CD4-positive, alpha-beta T cell (primary cell): ENCODE measurements at regions not wholly inside any gene's neighbourhood (a gene's known extent, or its start where the extent isn't known, plus 50 kb on each side); places are given as distances from the start of the nearest gene placed in this dataset.

Experiments used
- ATAC-seq: fragments of 200-7000 bp; cut with Tn5 transposase; one replicate; pipeline ENCODE4 v1.10.0; 2022; ENCODE audit warnings: mild to moderate bottlenecking; ENCODE audit not compliant: poor library complexity
- CTCF ChIA-PET: fragments of 350-600 bp; sonication (Branson Sonifier 250); formaldehyde crosslinking; loops from one replicate; lab custom pipeline; 2021; ENCODE audit warnings: antibody characterized with exemption, inconsistent platforms; lab: Charles Lee
- POLR2A ChIA-PET: fragments of 350-600 bp; sonication (Branson Sonifier 250); formaldehyde crosslinking; loops from one replicate; lab custom pipeline; 2021; ENCODE audit warnings: antibody characterized with exemption, inconsistent platforms; lab: Charles Lee
- DNase-seq, 14 experiments: peaks; one replicate each; pipeline ENCODE4 v3.0.0-alpha.2; 2013 to 2020; ENCODE audit warnings: mixed read lengths in 2 of 14
- H3K27ac ChIP-seq, 2 donors: one replicate each; pipeline versions ENCODE4 v1.5.1 to v1.7.0; 2013; ENCODE audit warnings: low read length in 2 of 2, low read depth in 1 of 2, mild to moderate bottlenecking in 1 of 2
- H3K27me3 ChIP-seq, 2 experiments: 1 replicate in 1 of 2; 2 replicates in 1 of 2; pipeline versions ENCODE4 v1.6.1 to v1.7.0; 2013; ENCODE audit warnings: low read length in 2 of 2, control low read depth in 1 of 2, mild to moderate bottlenecking in 1 of 2, moderate library complexity in 1 of 2; ENCODE audit not compliant: insufficient read depth in 2 of 2, control insufficient read depth in 1 of 2
- H3K36me3 ChIP-seq: one replicate; pipeline ENCODE4 v1.6.1; 2013; ENCODE audit warnings: low read length, control low read depth; ENCODE audit not compliant: insufficient read depth
- H3K4me1 ChIP-seq: one replicate; pipeline ENCODE4 v1.6.1; 2013; ENCODE audit warnings: low read length, control low read depth; ENCODE audit not compliant: insufficient read depth
- H3K4me3 ChIP-seq: one replicate; pipeline ENCODE4 v1.5.1; 2013; ENCODE audit warnings: mild to moderate bottlenecking, low read length, moderate library complexity
- H3K9me3 ChIP-seq, 2 experiments: 1 replicate in 1 of 2; 2 replicates in 1 of 2; pipeline versions ENCODE4 v1.6.1 to v1.7.0; 2013; ENCODE audit warnings: low read length in 2 of 2, mild to moderate bottlenecking in 2 of 2, control low read depth in 1 of 2, moderate library complexity in 1 of 2; ENCODE audit not compliant: control insufficient read depth in 1 of 2, insufficient read depth in 1 of 2
- H3K27ac Mint-ChIP-seq: one replicate; pipeline ENCODE4 v1.8.0; 2020; ENCODE audit warnings: mixed read lengths
- H3K27me3 Mint-ChIP-seq: one replicate; pipeline ENCODE4 v1.8.0; 2021; ENCODE audit warnings: mixed read lengths
- H3K36me3 Mint-ChIP-seq: one replicate; pipeline ENCODE4 v1.8.0; 2021; ENCODE audit warnings: low read depth, mixed read lengths
- H3K4me1 Mint-ChIP-seq: one replicate; pipeline ENCODE4 v1.8.0; 2021; ENCODE audit warnings: low read depth, mixed read lengths
- H3K4me3 Mint-ChIP-seq: one replicate; pipeline ENCODE4 v1.8.0; 2020; ENCODE audit warnings: mild to moderate bottlenecking, mixed read lengths
- H3K9me3 Mint-ChIP-seq: one replicate; pipeline ENCODE4 v1.8.0; 2020; ENCODE audit warnings: mixed read lengths
- intact Hi-C, 2 experiments: fragments of 100-400 bp; cut with DNase I in 1 of 2; cut with micrococcal nuclease in 1 of 2; formaldehyde crosslinking; loops; one replicate each; pipeline versions ENCODE4 v1.15.1 to v1.9.0; 2023 to 2025; cut with DNase I, micrococcal nuclease
- TF ChIP-seq, protein P1 (sequence below): fragments of 200-600 bp; IDR thresholded peaks from one replicate; pipeline ENCODE4 v1.8.0; 2022; ENCODE audit warnings: antibody characterized with exemption, mild to moderate bottlenecking

DNA sequence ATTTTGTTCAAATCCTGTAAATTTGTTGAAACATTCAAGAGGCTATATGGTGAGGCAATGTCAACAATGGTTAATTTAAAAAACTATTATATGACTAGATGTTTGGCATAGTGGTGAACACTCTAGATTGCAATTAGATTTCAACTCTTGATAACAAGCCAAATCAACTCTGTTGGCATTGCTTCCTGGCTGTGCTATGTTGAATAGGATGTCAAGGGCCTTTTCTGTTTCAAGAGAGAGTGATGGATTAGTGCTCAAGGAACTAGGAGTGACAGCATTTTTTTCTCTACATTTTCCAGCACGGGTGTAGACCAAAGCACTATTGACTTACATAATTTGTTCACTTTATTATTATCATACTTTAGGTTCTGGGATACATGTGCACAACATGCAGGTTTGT lies 172.4 kb upstream of the KCNH7 start:
- POLR2A ChIA-PET = no interaction called here
- Histone ChIP-seq H3K4me3 (no peak overlapping the region), H3K9me3 (no peaks in the 10 kb centered on the region), H3K36me3 (no peaks in the 10 kb centered on the region), H3K27ac (no peak overlapping the region), H3K4me1 (no peaks in the 10 kb centered on the region), H3K27me3 (no peaks in the 10 kb centered on the region)
- intact Hi-C loops = no loop called here
- no peak for DNase-seq
- Mint-ChIP-seq H3K27ac (no peak overlapping the region), H3K4me3 (no peak overlapping the region), H3K9me3 (peaks cover 2% of the 10 kb centered on the region), H3K36me3 (no peaks in the 10 kb centered on the region), H3K4me1 (no peaks in the 10 kb centered on the region), H3K27me3 (no peaks in the 10 kb centered on the region)
- TF ChIP-seq, protein P1, sequence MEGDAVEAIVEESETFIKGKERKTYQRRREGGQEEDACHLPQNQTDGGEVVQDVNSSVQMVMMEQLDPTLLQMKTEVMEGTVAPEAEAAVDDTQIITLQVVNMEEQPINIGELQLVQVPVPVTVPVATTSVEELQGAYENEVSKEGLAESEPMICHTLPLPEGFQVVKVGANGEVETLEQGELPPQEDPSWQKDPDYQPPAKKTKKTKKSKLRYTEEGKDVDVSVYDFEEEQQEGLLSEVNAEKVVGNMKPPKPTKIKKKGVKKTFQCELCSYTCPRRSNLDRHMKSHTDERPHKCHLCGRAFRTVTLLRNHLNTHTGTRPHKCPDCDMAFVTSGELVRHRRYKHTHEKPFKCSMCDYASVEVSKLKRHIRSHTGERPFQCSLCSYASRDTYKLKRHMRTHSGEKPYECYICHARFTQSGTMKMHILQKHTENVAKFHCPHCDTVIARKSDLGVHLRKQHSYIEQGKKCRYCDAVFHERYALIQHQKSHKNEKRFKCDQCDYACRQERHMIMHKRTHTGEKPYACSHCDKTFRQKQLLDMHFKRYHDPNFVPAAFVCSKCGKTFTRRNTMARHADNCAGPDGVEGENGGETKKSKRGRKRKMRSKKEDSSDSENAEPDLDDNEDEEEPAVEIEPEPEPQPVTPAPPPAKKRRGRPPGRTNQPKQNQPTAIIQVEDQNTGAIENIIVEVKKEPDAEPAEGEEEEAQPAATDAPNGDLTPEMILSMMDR = no peak
- CTCF ChIA-PET = no interaction called here
- no peak for ATAC-seq

DNA sequence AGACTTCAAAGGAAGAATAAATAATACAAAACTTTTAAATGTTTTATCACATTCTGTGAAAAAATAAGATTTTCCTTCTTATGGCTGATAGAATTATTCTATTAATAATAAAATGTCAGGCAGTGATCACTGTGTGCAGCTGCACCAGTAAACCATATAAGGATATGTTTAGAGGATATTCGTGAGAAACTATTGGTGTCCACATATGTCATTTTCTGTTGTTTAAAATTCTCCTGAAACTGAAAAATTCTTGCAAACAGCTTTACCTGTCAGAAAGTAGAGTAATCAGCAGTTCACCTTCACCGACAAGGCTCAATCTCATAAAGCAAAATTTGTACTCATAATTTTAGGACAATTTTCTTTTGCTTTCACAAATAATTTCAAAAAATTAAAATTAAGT lies 170.1 kb upstream of the KCNH7 start:
- DNase-seq (no peak), ATAC-seq (no peak)
- no peak overlapping the region for H3K4me3 ChIP-seq
- Mint-ChIP-seq H3K9me3 (peaks cover 9% of the 10 kb centered on the region), H3K4me3 (no peak overlapping the region), H3K4me1 (no peaks in the 10 kb centered on the region), H3K36me3 (no peaks in the 10 kb centered on the region), H3K27me3 (no peaks in the 10 kb centered on the region), H3K27ac (no peak overlapping the region)
- no peaks in the 10 kb centered on the region for H3K4me1 ChIP-seq
- no peaks in the 10 kb centered on the region for H3K27me3 ChIP-seq
- H3K27ac ChIP-seq = no peak overlapping the region
- no peaks in the 10 kb centered on the region for H3K36me3 ChIP-seq
- TF ChIP-seq, protein P1 = no peak
- POLR2A ChIA-PET = no interaction called here
- CTCF ChIA-PET = no interaction called here
- H3K9me3 ChIP-seq = no peaks in the 10 kb centered on the region
- intact Hi-C loops = no loop called here

DNA sequence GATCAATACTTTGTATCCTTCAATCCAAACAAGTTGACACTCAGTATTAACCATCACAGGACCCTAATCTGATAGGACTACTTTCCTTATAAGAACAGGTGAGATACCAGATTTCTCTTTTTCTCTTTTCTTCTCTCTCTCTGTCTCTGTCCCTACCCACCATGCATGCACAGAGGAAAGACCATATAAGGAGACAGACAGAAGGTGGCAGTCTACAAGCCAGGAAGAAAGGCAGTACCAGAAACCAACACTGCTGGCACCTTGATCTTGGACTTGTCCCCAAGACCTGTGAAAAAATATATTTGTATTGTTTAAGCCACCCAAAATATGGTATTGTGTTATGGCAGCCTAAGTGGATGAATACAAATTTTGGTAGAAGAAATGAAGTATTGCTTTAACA lies 156.2 kb upstream of the KCNH7 start:
- H3K9me3 ChIP-seq = no peaks in the 10 kb centered on the region
- CTCF ChIA-PET = no interaction called here
- intact Hi-C loops = no loop called here
- Mint-ChIP-seq H3K27ac (no peak overlapping the region), H3K36me3 (no peaks in the 10 kb centered on the region), H3K9me3 (peaks cover 10% of the 10 kb centered on the region), H3K4me1 (no peaks in the 10 kb centered on the region), H3K27me3 (no peaks in the 10 kb centered on the region), H3K4me3 (no peak overlapping the region)
- POLR2A ChIA-PET = no interaction called here
- H3K27ac ChIP-seq = no peak overlapping the region
- H3K4me3 ChIP-seq = no peak overlapping the region
- H3K4me1 ChIP-seq = no peaks in the 10 kb centered on the region
- no peaks in the 10 kb centered on the region for H3K27me3 ChIP-seq
- ATAC-seq (no peak), DNase-seq (no peak)
- TF ChIP-seq, protein P1 = no peak
- H3K36me3 ChIP-seq = no peaks in the 10 kb centered on the region
